GM20000 (cell line): ENCODE measurements at regions not wholly inside any gene's neighbourhood (a gene's known extent, or its start where the extent isn't known, plus 50 kb on each side); places are given as distances from the start of the nearest gene placed in this dataset.

Source experiments
- DNase-seq: peaks from one replicate; pipeline ENCODE4 v3.0.0; 2012; ENCODE audit warnings: low spot score
- TF ChIP-seq, protein P1 (sequence below): IDR thresholded peaks from 2 replicates; pipeline ENCODE4 v1.5.1; 2012; ENCODE audit warnings: mild to moderate bottlenecking, control low read depth; ENCODE audit errors: extremely low read depth, missing control alignments

GRCh38 chr13:55999709-56000108, 1141.0 kb upstream of the PRR20A start:
- TF ChIP-seq, protein P1, sequence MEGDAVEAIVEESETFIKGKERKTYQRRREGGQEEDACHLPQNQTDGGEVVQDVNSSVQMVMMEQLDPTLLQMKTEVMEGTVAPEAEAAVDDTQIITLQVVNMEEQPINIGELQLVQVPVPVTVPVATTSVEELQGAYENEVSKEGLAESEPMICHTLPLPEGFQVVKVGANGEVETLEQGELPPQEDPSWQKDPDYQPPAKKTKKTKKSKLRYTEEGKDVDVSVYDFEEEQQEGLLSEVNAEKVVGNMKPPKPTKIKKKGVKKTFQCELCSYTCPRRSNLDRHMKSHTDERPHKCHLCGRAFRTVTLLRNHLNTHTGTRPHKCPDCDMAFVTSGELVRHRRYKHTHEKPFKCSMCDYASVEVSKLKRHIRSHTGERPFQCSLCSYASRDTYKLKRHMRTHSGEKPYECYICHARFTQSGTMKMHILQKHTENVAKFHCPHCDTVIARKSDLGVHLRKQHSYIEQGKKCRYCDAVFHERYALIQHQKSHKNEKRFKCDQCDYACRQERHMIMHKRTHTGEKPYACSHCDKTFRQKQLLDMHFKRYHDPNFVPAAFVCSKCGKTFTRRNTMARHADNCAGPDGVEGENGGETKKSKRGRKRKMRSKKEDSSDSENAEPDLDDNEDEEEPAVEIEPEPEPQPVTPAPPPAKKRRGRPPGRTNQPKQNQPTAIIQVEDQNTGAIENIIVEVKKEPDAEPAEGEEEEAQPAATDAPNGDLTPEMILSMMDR: no peak
- no peak for DNase-seq

DNA sequence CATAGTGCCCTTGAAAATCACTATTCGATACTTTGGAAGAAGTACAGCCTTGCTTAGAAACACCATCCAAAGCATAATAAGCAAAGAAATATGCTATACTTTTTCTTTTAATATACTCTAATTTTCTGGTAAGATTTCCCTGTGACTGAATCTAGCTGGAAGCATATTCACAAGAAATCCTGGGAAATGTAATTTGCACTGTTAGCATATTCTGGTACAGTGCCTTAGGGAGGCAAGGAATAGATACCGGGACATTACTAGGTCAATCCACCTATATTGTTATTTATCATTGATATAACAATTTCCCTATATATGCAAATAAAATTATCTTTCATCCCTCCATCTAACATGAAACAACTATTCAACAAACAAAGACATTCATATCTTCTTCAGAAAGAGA, 1131.3 kb upstream of the PRR20A start:
- TF ChIP-seq, protein P1: no peak
- no peak for DNase-seq

GRCh38 chr13:56012644-56013043, 1128.1 kb upstream of the PRR20A start:
- TF ChIP-seq, protein P1: no peak
- DNase-seq: no peak

DNA sequence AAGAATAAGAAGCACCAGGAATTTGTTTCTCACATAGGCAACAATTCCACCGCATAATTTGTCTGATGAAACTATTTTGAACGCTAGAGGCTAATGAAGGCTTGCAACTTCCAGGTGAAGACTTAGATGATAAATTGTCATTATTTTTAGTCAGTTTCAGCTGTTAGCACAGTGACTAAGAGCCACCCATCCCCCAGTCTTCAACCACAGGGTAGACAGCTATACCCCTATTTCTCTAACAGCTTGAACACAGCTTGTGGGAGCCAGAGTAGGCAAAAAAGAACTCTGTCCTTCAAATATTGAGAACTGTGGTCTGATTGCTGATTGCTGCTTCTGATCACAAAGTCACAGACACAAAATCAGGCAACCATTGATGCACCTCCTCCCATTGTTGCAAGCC, 1124.8 kb upstream of the PRR20A start:
- TF ChIP-seq, protein P1: no peak
- DNase-seq: no peak

DNA sequence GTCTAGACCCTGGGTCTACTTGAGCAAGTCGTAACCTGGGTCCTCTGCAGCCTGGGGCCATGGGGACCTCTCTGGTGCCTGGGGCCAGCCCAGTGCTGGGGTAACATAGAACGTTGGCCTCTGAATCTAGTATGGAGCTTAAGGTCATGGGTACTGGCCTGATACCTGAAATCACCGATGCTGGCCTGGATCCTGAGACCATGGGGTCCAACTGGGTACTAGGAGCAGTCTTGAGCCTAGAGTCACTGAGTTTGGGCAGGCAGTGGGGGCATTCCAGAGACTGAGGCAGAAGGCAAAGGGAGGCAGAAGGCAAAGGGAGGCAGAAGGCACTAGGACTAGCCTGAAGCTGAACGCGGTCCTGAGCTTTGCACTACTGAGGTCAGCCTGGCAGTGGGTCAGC, 1121.1 kb upstream of the PRR20A start:
- TF ChIP-seq, protein P1: no peak
- DNase-seq: no peak

GRCh38 chr13:56020425-56020824, 1120.3 kb upstream of the PRR20A start:
- TF ChIP-seq, protein P1: no peak
- no peak for DNase-seq

DNA sequence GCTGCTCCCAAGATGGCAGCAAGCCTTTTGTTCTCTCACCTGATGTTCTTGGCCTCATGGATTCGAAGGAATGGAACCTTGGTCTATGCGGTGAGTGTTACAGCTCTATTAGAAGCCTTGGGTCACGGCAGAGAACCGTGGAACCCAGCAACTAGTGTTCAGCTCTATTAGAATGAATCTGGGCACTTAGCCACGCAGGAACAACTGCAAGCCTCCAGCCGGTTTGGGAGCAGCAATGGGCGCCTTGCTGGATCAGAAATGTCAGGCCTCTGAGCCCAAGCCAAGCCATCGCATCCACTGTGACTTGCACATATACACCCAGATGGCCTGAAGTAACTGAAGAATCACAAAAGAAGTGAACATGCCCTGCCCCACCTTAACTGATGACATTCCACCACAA, 1100.7 kb upstream of the PRR20A start:
- TF ChIP-seq, protein P1: no peak
- DNase-seq: no peak
